Glutamatergic neuron (in vitro differentiated cells): ENCODE measurements at regions not wholly inside any gene's neighbourhood (a gene's known extent, or its start where the extent isn't known, plus 50 kb on each side); places are given as distances from the start of the nearest gene placed in this dataset.

ENCODE experiments used
- DNase-seq: peaks from one replicate; pipeline ENCODE4 v3.0.0; 2022
- H3K27ac Mint-ChIP-seq: one replicate; pipeline ENCODE4 v1.8.0; 2020; ENCODE audit warnings: mild to moderate bottlenecking, mixed read lengths, inconsistent platforms; ENCODE audit not compliant: unreplicated experiment
- H3K27me3 Mint-ChIP-seq: one replicate; pipeline ENCODE4 v1.8.0; 2020; ENCODE audit warnings: mild to moderate bottlenecking, moderate library complexity, mixed read lengths, inconsistent platforms; ENCODE audit not compliant: unreplicated experiment
- H3K36me3 Mint-ChIP-seq: one replicate; pipeline ENCODE4 v1.8.0; 2020; ENCODE audit warnings: mild to moderate bottlenecking, mixed read lengths, inconsistent platforms; ENCODE audit not compliant: unreplicated experiment
- H3K4me1 Mint-ChIP-seq: one replicate; pipeline ENCODE4 v1.8.0; 2020; ENCODE audit warnings: mild to moderate bottlenecking, low read depth, mixed read lengths, inconsistent platforms; ENCODE audit not compliant: unreplicated experiment
- H3K4me3 Mint-ChIP-seq: one replicate; pipeline ENCODE4 v1.8.0; 2020; ENCODE audit warnings: mild to moderate bottlenecking, mixed read lengths, inconsistent platforms; ENCODE audit not compliant: unreplicated experiment
- H3K9me3 Mint-ChIP-seq: one replicate; pipeline ENCODE4 v1.8.0; 2020; ENCODE audit warnings: mild to moderate bottlenecking, moderate library complexity, mixed read lengths, inconsistent platforms; ENCODE audit not compliant: unreplicated experiment
- TF ChIP-seq, protein P1 (sequence below): fragments of 200-600 bp; sonication (generic); IDR thresholded peaks from one replicate; pipeline ENCODE4 v1.5.0; 2021; ENCODE audit not compliant: partially characterized antibody, unreplicated experiment

DNA sequence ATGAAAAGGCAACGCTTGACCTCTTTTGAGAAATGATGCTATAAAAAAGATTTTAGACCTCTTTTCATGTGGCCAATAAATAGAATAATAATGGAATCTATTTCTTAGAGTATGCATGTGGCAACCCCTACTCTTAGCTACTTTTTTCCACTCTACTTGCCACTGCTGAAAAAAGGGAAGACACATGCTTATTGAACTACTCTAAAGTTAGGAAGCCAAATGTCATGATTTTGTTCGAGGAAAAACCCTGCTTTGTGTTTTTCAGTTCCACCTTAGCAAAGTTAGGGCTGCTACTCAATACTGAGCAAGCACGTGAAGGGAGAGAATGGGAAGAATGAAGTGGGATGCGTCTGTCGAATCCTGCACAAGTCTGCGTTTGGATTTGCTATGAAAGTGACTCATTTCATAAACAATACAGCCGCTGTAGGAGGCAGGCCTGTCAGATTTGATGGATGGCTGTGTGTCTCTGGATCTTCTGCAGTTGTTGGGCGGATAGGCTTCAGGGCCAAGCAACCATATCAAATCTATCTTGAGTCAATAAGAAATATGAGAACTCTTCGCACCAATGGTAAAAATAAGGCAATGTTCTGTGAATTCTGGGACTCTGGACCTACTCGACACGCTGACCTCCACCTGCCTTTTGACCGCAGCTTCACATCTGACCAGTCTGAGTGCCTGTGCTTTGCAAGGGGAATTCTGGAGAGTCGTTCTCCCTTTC lies 333.6 kb downstream of the PIK3R1 start:
- DNase-seq, result no peak
- Mint-ChIP-seq H3K4me1 (no peaks in the 10 kb centered on the region), H3K9me3 (no peaks in the 10 kb centered on the region), H3K36me3 (peaks cover 6% of the 10 kb centered on the region), H3K27me3 (peaks cover 4% of the 10 kb centered on the region), H3K27ac (no peak overlapping the region), H3K4me3 (no peak overlapping the region)
- TF ChIP-seq, protein P1, sequence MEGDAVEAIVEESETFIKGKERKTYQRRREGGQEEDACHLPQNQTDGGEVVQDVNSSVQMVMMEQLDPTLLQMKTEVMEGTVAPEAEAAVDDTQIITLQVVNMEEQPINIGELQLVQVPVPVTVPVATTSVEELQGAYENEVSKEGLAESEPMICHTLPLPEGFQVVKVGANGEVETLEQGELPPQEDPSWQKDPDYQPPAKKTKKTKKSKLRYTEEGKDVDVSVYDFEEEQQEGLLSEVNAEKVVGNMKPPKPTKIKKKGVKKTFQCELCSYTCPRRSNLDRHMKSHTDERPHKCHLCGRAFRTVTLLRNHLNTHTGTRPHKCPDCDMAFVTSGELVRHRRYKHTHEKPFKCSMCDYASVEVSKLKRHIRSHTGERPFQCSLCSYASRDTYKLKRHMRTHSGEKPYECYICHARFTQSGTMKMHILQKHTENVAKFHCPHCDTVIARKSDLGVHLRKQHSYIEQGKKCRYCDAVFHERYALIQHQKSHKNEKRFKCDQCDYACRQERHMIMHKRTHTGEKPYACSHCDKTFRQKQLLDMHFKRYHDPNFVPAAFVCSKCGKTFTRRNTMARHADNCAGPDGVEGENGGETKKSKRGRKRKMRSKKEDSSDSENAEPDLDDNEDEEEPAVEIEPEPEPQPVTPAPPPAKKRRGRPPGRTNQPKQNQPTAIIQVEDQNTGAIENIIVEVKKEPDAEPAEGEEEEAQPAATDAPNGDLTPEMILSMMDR, result no peak

DNA sequence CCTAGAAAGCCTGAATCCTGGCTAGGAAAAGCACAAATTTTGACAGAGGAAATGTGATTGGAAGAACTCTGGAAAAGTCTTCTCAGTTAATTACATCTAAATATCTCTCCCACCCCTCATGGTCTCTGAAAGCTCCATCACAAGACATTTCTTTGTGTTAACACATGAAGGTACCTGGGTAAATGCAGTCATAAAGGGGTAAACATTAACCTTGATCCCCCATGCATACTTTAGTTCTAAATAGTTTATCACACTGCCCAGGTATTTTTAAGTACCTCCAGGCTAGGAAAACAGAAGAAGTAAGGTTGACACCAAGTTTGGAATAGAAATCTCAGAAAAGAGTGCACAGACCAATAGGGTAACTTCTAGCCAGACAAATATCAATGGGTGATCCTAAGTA lies 334.5 kb downstream of the PIK3R1 start:
- Mint-ChIP-seq H3K36me3 (peaks cover 6% of the 10 kb centered on the region), H3K4me1 (no peaks in the 10 kb centered on the region), H3K9me3 (no peaks in the 10 kb centered on the region), H3K27me3 (peaks cover 4% of the 10 kb centered on the region), H3K27ac (no peak overlapping the region), H3K4me3 (no peak overlapping the region)
- no peak for DNase-seq
- TF ChIP-seq, protein P1, result no peak

DNA sequence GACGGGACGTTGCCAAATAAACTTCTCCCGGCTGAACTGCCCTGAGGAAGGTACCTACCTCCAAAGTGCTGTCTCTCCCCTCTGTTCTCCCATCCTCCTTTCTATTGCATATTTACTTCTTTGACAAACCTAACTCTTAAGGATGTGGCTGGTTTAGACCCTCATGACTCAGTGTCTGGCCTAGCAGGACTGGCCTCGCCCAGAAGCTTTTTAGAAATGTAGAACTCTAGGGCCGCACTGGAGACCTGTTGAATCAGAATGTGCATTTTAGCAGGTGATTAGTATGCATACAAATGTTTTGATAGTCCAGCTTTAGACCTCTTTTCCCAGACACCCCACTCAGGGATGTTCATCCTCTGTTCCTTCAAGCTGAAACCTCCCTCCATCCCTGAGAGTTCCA lies 335.9 kb downstream of the PIK3R1 start:
- no peaks in the 10 kb centered on the region for H3K4me1 Mint-ChIP-seq
- no peaks in the 10 kb centered on the region for H3K9me3 Mint-ChIP-seq
- no peak overlapping the region for H3K27ac Mint-ChIP-seq
- peaks cover 4% of the 10 kb centered on the region for H3K27me3 Mint-ChIP-seq
- TF ChIP-seq, protein P1, result no peak
- no peak for DNase-seq
- H3K36me3 Mint-ChIP-seq, result peaks cover 6% of the 10 kb centered on the region
- no peak overlapping the region for H3K4me3 Mint-ChIP-seq

DNA sequence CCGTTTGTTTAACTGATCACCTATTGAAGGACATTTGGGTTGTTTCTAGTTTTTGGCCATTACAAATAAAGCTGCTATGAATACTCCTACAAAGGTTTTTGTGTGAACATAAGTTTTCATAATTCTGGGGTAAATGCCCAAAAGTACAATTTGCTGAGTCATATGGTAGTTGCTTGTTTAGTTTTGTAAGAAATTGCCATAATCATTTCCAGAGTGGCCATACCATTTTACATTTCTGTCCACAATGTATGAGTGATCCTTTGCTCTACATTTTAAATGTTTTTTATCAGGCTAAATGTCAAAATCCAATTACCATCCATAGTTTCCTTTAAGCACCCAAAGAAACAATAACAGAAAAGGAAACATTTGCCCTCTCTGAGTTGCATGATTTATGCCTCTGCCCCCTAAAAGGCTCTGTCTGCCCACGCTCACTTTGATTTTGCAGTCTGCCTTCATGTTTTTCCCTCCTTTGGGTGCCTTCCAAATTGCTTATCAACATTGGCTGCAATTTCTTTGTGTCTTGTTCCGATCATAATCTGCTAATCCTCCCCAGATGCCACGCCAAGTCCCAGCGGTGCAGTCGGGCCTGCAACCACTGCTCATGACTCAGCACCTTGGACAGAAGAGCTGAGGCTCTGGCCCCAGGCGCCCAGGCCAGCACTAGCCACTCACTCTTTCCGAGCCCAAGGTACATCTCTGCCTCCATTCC lies 339.2 kb downstream of the PIK3R1 start:
- Mint-ChIP-seq H3K9me3 (no peaks in the 10 kb centered on the region), H3K27me3 (peaks cover 4% of the 10 kb centered on the region), H3K27ac (no peak overlapping the region), H3K36me3 (peaks cover 6% of the 10 kb centered on the region), H3K4me3 (no peak overlapping the region), H3K4me1 (no peaks in the 10 kb centered on the region)
- DNase-seq, result no peak
- TF ChIP-seq, protein P1, result no peak

DNA sequence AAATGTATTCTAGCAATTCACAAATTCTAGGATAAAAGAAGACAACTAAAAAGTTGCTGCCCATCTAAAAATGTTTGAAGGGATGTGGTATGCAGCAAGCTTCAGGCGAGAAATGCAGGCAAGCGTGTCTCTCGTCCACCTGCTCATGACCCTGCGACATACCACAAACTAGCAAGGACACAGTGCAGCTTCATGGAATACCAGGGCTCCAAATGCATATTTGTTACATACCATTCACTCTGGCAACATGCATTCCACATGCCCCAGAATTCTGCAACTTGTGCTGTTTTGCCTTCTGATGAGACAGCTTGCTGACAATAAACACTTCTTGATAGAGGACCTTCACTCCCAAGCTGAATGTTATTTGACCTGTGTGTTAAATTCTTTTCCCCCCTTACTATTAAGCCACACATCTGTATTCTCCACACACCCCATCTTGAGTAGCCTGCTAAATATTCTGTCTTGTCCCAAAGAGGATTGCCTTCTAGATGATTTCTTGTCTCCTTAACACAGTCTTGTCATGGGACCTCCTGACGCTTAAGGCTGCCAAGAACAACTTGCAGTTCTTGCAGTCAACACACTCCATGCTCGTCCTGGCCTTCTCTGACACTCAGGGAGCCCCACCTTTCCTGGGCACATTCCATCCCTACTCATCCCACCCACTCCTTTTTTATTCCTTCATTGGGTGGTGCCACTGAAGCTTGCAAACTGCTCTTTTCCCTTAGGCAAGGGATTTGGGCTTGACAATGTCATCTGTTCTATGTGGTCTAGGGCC lies 340.5 kb downstream of the PIK3R1 start:
- no peak for DNase-seq
- Mint-ChIP-seq H3K4me3 (no peak overlapping the region), H3K27me3 (peaks cover 1% of the 10 kb centered on the region), H3K27ac (no peak overlapping the region), H3K9me3 (no peaks in the 10 kb centered on the region), H3K4me1 (no peaks in the 10 kb centered on the region), H3K36me3 (peaks cover 3% of the 10 kb centered on the region)
- TF ChIP-seq, protein P1, result no peak
